Fibroblast of lung (primary cell): ENCODE measurements at regions not wholly inside any gene's neighbourhood (a gene's known extent, or its start where the extent isn't known, plus 50 kb on each side); places are given as distances from the start of the nearest gene placed in this dataset.

Experiments used
- EZH2 ChIP-seq: IDR thresholded peaks from 2 replicates; pipeline ENCODE4 v1.5.1; 2012; ENCODE audit warnings: low read length, control low read depth, mild to moderate bottlenecking; ENCODE audit errors: missing control alignments
- TF ChIP-seq, protein P1 (sequence below), 2 donors: IDR thresholded peaks in 1 of 2; conservative IDR thresholded peaks in 1 of 2; 1 replicate in 1 of 2; 2 replicates in 1 of 2; pipeline ENCODE4 v1.5.1; 2011 to 2012; ENCODE audit warnings: low read length in 2 of 2, control low read depth in 1 of 2, inconsistent platforms in 1 of 2, low read depth in 1 of 2, mild to moderate bottlenecking in 1 of 2

DNA sequence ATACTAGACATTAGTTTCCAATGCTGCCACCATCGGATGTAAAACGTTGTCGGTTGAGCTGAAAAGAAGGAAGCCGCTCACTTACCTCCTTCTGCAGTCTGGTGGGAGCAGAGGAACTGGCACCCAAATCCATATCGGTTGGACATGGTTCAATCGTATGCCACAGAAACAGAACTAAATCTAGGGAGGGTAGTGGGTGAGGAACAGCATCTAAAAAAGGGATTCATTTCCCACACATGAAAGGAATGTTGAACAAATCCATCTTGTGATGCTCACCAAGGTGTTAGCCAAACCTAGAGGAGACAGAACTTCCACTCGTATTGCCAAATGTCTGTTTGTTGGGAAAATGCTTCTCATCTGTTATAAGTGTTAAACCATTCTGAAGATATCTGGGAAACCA, 532.7 kb downstream of the NLGN4X start:
- TF ChIP-seq, protein P1, sequence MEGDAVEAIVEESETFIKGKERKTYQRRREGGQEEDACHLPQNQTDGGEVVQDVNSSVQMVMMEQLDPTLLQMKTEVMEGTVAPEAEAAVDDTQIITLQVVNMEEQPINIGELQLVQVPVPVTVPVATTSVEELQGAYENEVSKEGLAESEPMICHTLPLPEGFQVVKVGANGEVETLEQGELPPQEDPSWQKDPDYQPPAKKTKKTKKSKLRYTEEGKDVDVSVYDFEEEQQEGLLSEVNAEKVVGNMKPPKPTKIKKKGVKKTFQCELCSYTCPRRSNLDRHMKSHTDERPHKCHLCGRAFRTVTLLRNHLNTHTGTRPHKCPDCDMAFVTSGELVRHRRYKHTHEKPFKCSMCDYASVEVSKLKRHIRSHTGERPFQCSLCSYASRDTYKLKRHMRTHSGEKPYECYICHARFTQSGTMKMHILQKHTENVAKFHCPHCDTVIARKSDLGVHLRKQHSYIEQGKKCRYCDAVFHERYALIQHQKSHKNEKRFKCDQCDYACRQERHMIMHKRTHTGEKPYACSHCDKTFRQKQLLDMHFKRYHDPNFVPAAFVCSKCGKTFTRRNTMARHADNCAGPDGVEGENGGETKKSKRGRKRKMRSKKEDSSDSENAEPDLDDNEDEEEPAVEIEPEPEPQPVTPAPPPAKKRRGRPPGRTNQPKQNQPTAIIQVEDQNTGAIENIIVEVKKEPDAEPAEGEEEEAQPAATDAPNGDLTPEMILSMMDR (conservative IDR thresholded peaks at IDR 0.05 in 1 of 2, IDR thresholded peaks at IDR 0.05 in 1 of 2; ENCODE audit: low read depth in 1 of 2, low read length in 2 of 2): no peak
- TF ChIP-seq EZH2: no peak
